LoVo (cell line): ENCODE measurements at regions not wholly inside any gene's neighbourhood (a gene's known extent, or its start where the extent isn't known, plus 50 kb on each side); places are given as distances from the start of the nearest gene placed in this dataset.
"Not testable (repeated sequence)": the region's sequence is repeated elsewhere in the genome, so short reads cannot be mapped to it uniquely, and the experiment has no call there.

Experiments
- DNase-seq: peaks from one replicate; pipeline ENCODE4 v3.0.0-alpha.2; 2016; ENCODE audit warnings: low spot score

DNA sequence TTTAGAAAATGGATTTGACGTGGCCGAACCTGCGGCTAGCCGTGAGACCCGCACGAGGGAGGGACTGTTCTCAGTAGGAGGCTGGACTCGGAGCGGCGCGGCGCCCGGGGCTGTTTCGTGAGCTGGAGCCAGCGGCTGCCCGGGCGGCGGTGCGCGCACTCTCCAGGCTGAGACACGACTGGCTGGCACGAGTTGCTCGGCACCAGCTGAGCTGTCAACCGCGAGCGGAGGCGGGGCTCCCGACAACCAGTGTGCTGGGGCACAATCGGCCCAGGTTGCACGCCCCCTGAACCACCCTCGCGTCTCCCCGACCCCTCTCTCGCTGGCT is 58.5 kb upstream of the NBPF26 start:
- DNase-seq, result not testable (repeated sequence)

DNA sequence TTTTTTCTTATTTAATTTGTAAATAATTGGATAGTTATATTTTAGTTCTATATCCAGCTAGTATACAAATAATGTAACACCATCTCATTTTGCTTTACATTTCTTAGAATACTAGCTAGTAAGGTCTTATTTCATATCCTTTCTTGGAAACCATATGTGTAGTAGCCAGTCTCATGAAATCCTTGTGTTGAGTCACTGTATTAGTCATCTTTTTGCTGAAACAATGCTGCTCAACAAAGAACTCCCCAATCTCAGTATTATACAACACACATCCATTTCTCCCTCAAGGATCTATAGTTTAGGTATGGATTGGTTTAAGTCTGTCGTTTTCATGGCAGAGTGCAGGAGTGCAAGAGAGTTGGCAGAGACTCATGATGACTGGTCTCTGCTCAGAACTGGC is 55.6 kb upstream of the NBPF26 start:
- not testable (repeated sequence) for DNase-seq
